ENCODE measurements at regions not wholly inside any gene's neighbourhood (a gene's known extent, or its start where the extent isn't known, plus 50 kb on each side); places are given as distances from the start of the nearest gene placed in this dataset.

DNA sequence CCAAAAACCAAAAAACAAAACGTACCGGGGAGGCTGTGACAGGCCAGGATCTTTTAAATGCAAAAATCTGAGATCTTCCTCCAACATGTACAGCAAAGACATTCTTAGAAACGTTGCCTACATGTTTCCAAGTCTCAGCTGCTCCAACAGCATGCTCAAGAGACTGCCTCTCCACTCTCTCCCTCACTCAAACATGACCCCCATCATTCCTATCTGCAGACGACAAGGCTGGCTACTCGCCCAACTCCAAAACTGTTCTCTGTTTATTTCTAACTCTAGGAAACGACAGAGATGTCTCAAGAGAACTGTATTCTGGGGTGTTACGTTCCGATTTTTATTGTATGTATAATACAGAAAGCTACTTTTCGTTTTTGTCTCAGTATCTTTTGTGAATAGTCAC lies 57.5 kb upstream of the TMCC3 start:
- DNase-seq = no peak

DNA sequence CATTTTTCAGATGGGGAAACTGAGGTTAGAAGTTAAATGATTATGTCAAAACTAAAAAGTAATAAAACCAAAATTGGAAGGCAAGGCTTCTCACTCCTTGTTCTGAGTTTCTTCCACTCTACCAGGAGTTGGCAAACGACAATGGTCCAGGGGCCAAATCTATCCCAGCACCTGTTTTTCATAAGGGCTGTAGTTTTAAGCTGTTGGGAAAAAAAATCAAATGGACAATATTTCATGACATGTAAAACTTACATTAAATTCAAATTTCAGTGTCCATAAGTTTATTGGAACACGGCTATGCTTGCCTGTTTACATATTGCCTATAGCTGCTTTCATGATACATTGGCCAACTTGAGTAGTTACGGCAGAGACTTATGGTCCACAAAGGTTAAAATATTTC lies 56.7 kb upstream of the TMCC3 start:
- DNase-seq = no peak

DNA sequence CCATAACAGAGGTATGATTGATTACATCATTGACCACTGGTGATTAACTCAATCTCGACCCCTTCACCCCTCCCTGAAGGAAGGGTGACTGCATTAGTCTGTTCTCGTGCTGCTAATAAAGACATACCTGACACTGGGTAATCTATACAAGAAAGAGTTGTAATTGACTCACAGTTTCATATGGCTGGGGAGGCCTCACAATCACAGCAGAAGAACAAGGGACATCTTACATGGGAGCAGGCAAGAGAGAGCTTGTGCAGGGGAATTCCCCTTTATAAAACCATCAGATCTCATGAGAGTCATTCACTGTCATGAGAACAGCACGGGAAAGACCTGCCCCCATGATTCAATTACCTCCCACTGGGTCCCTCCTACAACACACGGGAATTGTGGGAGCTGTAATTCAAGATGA lies 55.9 kb upstream of the TMCC3 start:
- DNase-seq = no peak

DNA sequence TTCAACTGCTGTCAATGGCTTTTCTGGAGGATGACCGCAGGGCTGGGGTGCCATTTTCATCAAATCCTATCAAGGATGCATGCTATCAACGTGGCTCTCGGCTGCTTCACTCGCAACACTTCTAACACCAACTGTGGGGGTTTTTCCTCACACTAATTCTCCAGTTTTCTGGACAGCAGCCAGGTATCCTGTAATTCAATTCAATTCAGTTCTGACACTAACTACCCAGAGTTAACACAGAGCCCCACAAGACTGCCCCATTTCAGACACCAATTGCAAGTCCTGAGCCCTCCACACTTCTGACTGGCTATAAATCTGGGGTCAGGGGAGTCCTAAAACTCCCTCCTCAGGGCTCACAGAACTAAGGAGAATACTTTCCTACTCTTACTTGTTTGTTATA lies 55.3 kb upstream of the TMCC3 start:
- no peak for DNase-seq

DNA sequence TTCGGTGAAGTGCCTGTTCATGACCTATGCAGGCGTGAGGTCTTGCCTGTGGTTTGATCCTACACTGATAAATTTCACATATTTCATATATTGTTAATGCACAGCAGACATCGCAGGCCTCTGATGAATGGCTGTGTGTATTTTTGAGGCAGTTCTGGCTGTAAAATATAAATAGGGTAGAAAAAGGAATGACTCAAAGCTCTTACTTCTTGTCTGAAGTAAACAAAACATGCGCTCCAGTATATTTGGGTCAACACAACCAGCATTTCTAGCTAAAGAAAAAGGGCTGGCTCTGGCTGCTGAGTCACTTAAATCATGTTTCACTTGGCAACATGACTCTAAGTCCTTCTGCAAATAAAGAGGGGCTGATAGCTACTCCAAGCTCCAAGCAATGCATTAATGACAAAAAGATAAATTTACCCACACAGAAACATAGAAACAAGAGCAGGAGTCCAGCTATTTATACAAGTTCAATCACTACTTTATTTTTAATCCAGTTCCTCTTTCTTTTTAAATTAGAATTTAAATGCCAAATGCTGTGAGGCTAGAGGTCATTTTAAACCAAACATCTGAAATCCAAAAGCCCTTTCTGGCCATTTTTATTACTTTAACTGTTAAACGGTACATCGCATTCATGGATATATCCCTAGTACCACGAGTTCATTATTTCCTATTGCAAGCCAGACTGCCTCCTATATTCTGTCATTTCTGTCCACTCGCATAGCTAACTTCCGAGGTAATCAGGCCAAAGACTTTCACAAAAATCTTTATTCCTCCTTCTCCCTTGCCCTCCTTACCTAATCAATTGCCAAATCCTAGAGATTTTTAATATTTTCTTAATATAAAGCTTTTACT lies 54.3 kb upstream of the TMCC3 start:
- no peak for DNase-seq

DNA sequence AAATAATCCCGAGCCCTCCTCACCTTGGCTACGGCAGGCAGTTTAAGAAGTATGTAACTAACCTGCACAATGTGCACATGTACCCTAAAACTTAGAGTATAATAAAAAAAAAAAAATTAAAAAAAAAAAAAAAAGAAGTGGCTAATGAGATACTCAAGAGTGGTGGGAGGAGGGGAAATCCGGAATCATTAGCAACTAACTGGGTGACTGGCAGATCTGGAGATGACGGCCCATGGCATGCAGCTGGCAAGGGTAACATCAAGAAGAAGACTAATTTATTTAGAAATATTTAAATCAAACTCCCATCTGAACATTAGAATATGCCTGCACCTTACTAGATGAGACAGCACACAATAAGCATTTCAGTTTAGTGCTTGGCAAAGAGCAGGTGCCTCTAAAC lies 52.3 kb upstream of the TMCC3 start:
- no peak for DNase-seq

DNA sequence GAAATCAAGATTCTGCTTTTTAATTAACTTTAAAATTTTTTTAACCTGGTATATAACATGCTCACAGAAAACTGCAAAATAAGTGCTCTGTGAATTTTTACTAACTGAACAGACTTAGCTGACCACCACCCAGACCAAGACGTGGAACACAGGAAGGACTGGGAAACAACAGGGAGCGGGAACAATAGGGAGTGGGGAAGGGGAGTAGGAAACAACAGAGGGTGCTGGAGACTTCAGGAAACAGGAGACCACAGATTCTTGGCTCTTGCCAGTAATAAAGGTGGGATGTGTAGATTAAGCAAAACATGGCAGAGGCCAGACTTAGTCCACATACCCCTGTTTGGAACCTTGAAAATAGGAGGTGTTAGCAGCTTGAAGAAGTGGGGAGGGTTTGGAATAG lies 51.4 kb upstream of the TMCC3 start:
- no peak for DNase-seq

DNA sequence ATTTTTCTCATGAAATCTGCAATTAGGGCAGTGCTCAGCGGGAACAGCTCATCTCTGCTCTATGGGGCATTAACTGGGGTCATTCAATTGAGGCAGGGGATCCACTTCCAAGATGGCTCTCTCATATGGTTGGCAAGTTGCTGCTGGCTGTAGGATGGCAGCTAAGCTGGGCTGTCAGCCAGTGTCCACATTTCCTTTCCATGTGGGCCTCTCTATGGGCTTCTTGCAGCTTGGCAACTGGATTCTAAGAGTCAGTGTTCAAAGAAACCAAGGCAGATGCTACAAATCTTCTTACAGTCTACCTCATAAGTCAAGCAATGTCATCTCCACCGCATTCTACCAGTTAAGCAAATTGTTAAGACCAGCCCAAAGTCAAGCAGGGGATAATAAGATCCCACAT lies 50.3 kb upstream of the TMCC3 start:
- DNase-seq = no peak
